ENCODE measurements at regions not wholly inside any gene's neighbourhood (a gene's known extent, or its start where the extent isn't known, plus 50 kb on each side); places are given as distances from the start of the nearest gene placed in this dataset.

- H3K36me3 ChIP-seq (ENCODE audit: insufficient read depth, low read length) = no peaks in the 10 kb centered on the region
- no peak overlapping the region for H3K4me3 ChIP-seq (ENCODE audit: low read length)
- no peaks in the 10 kb centered on the region for H3K27me3 ChIP-seq (ENCODE audit: insufficient read depth, low read length)
- no peaks in the 10 kb centered on the region for H3K4me1 ChIP-seq (ENCODE audit: insufficient read depth, low read length)
- H3K9me3 ChIP-seq (ENCODE audit: low read length) = no peaks in the 10 kb centered on the region
- no peak overlapping the region for H2AFZ ChIP-seq (ENCODE audit: low read depth, low read length)
Observed at GRCh38 chr17:51487947-51488346, 227.6 kb downstream of the UTP18 start.

GRCh38 chr17:51491416-51491815, 231.1 kb downstream of the UTP18 start:
- Histone ChIP-seq H3K27me3 (ENCODE audit: insufficient read depth, low read length) (no peaks in the 10 kb centered on the region), H3K9me3 (ENCODE audit: low read length) (no peaks in the 10 kb centered on the region), H2AFZ (ENCODE audit: low read depth, low read length) (no peak overlapping the region), H3K4me3 (ENCODE audit: low read length) (no peak overlapping the region), H3K36me3 (ENCODE audit: insufficient read depth, low read length) (no peaks in the 10 kb centered on the region), H3K4me1 (ENCODE audit: insufficient read depth, low read length) (no peaks in the 10 kb centered on the region)

GRCh38 chr17:51493206-51493605, 232.9 kb downstream of the UTP18 start:
- no peaks in the 10 kb centered on the region for H3K4me1 ChIP-seq (ENCODE audit: insufficient read depth, low read length)
- no peaks in the 10 kb centered on the region for H3K9me3 ChIP-seq (ENCODE audit: low read length)
- H3K4me3 ChIP-seq (ENCODE audit: low read length) = no peak overlapping the region
- H3K36me3 ChIP-seq (ENCODE audit: insufficient read depth, low read length) = no peaks in the 10 kb centered on the region
- no peak overlapping the region for H2AFZ ChIP-seq (ENCODE audit: low read depth, low read length)
- H3K27me3 ChIP-seq (ENCODE audit: insufficient read depth, low read length) = no peaks in the 10 kb centered on the region

- Histone ChIP-seq H3K9me3 (ENCODE audit: low read length) (no peaks in the 10 kb centered on the region), H3K27me3 (ENCODE audit: insufficient read depth, low read length) (no peaks in the 10 kb centered on the region), H3K4me1 (ENCODE audit: insufficient read depth, low read length) (no peaks in the 10 kb centered on the region), H3K36me3 (ENCODE audit: insufficient read depth, low read length) (no peaks in the 10 kb centered on the region), H2AFZ (ENCODE audit: low read depth, low read length) (no peak overlapping the region), H3K4me3 (ENCODE audit: low read length) (no peak overlapping the region)
Observed at GRCh38 chr17:51496378-51496777, 236.0 kb downstream of the UTP18 start.

GRCh38 chr17:51499897-51500296, 239.6 kb downstream of the UTP18 start:
- no peak overlapping the region for H3K4me3 ChIP-seq (ENCODE audit: low read length)
- H3K27me3 ChIP-seq (ENCODE audit: insufficient read depth, low read length) = no peaks in the 10 kb centered on the region
- no peak overlapping the region for H2AFZ ChIP-seq (ENCODE audit: low read depth, low read length)
- no peaks in the 10 kb centered on the region for H3K36me3 ChIP-seq (ENCODE audit: insufficient read depth, low read length)
- H3K4me1 ChIP-seq (ENCODE audit: insufficient read depth, low read length) = no peaks in the 10 kb centered on the region
- no peaks in the 10 kb centered on the region for H3K9me3 ChIP-seq (ENCODE audit: low read length)

- Histone ChIP-seq H3K4me1 (ENCODE audit: insufficient read depth, low read length) (no peaks in the 10 kb centered on the region), H3K27me3 (ENCODE audit: insufficient read depth, low read length) (no peaks in the 10 kb centered on the region), H3K36me3 (ENCODE audit: insufficient read depth, low read length) (no peaks in the 10 kb centered on the region), H3K9me3 (ENCODE audit: low read length) (no peaks in the 10 kb centered on the region), H2AFZ (ENCODE audit: low read depth, low read length) (no peak overlapping the region), H3K4me3 (ENCODE audit: low read length) (no peak overlapping the region)
Observed at GRCh38 chr17:51500454-51500853, 240.1 kb downstream of the UTP18 start.

- H3K9me3 ChIP-seq (ENCODE audit: low read length) = no peaks in the 10 kb centered on the region
- H3K27me3 ChIP-seq (ENCODE audit: insufficient read depth, low read length) = no peaks in the 10 kb centered on the region
- H3K36me3 ChIP-seq (ENCODE audit: insufficient read depth, low read length) = no peaks in the 10 kb centered on the region
- H3K4me3 ChIP-seq (ENCODE audit: low read length) = no peak overlapping the region
- no peak overlapping the region for H2AFZ ChIP-seq (ENCODE audit: low read depth, low read length)
- H3K4me1 ChIP-seq (ENCODE audit: insufficient read depth, low read length) = no peaks in the 10 kb centered on the region
Observed at GRCh38 chr17:51505450-51505849, 245.1 kb downstream of the UTP18 start.

- Histone ChIP-seq H3K36me3 (ENCODE audit: insufficient read depth, low read length) (no peaks in the 10 kb centered on the region), H3K4me3 (ENCODE audit: low read length) (no peak overlapping the region), H3K27me3 (ENCODE audit: insufficient read depth, low read length) (no peaks in the 10 kb centered on the region), H2AFZ (ENCODE audit: low read depth, low read length) (no peak overlapping the region), H3K9me3 (ENCODE audit: low read length) (no peaks in the 10 kb centered on the region), H3K4me1 (ENCODE audit: insufficient read depth, low read length) (no peaks in the 10 kb centered on the region)
Observed at GRCh38 chr17:51507444-51507843, 247.1 kb downstream of the UTP18 start.

- H3K27me3 ChIP-seq (ENCODE audit: insufficient read depth, low read length) = no peaks in the 10 kb centered on the region
- no peaks in the 10 kb centered on the region for H3K36me3 ChIP-seq (ENCODE audit: insufficient read depth, low read length)
- H3K4me1 ChIP-seq (ENCODE audit: insufficient read depth, low read length) = no peaks in the 10 kb centered on the region
- H3K9me3 ChIP-seq (ENCODE audit: low read length) = no peaks in the 10 kb centered on the region
- H3K4me3 ChIP-seq (ENCODE audit: low read length) = no peak overlapping the region
- no peak overlapping the region for H2AFZ ChIP-seq (ENCODE audit: low read depth, low read length)
Observed at GRCh38 chr17:51508048-51508447, 247.7 kb downstream of the UTP18 start.

GRCh38 chr17:51510940-51511339, 250.6 kb downstream of the UTP18 start:
- H2AFZ ChIP-seq (ENCODE audit: low read depth, low read length) = no peak overlapping the region
- H3K4me3 ChIP-seq (ENCODE audit: low read length) = no peak overlapping the region
- no peaks in the 10 kb centered on the region for H3K36me3 ChIP-seq (ENCODE audit: insufficient read depth, low read length)
- H3K4me1 ChIP-seq (ENCODE audit: insufficient read depth, low read length) = no peaks in the 10 kb centered on the region
- H3K9me3 ChIP-seq (ENCODE audit: low read length) = no peaks in the 10 kb centered on the region
- H3K27me3 ChIP-seq (ENCODE audit: insufficient read depth, low read length) = no peaks in the 10 kb centered on the region

GRCh38 chr17:51512220-51512907, 252.0 kb downstream of the UTP18 start:
- no peaks in the 10 kb centered on the region for H3K27me3 ChIP-seq (ENCODE audit: insufficient read depth, low read length)
- no peaks in the 10 kb centered on the region for H3K36me3 ChIP-seq (ENCODE audit: insufficient read depth, low read length)
- no peak overlapping the region for H2AFZ ChIP-seq (ENCODE audit: low read depth, low read length)
- no peaks in the 10 kb centered on the region for H3K9me3 ChIP-seq (ENCODE audit: low read length)
- no peak overlapping the region for H3K4me3 ChIP-seq (ENCODE audit: low read length)
- H3K4me1 ChIP-seq (ENCODE audit: insufficient read depth, low read length) = no peaks in the 10 kb centered on the region

GRCh38 chr17:51516924-51517323, 256.6 kb downstream of the UTP18 start:
- no peaks in the 10 kb centered on the region for H3K36me3 ChIP-seq (ENCODE audit: insufficient read depth, low read length)
- no peaks in the 10 kb centered on the region for H3K4me1 ChIP-seq (ENCODE audit: insufficient read depth, low read length)
- no peak overlapping the region for H2AFZ ChIP-seq (ENCODE audit: low read depth, low read length)
- no peaks in the 10 kb centered on the region for H3K27me3 ChIP-seq (ENCODE audit: insufficient read depth, low read length)
- H3K4me3 ChIP-seq (ENCODE audit: low read length) = no peak overlapping the region
- H3K9me3 ChIP-seq (ENCODE audit: low read length) = no peaks in the 10 kb centered on the region

- no peaks in the 10 kb centered on the region for H3K36me3 ChIP-seq (ENCODE audit: insufficient read depth, low read length)
- no peaks in the 10 kb centered on the region for H3K4me1 ChIP-seq (ENCODE audit: insufficient read depth, low read length)
- H3K4me3 ChIP-seq (ENCODE audit: low read length) = no peak overlapping the region
- H3K9me3 ChIP-seq (ENCODE audit: low read length) = no peaks in the 10 kb centered on the region
- no peak overlapping the region for H2AFZ ChIP-seq (ENCODE audit: low read depth, low read length)
- no peaks in the 10 kb centered on the region for H3K27me3 ChIP-seq (ENCODE audit: insufficient read depth, low read length)
Observed at GRCh38 chr17:51524524-51524923, 264.2 kb downstream of the UTP18 start.

GRCh38 chr17:51526507-51526906, 266.2 kb downstream of the UTP18 start:
- Histone ChIP-seq H3K4me1 (ENCODE audit: insufficient read depth, low read length) (no peaks in the 10 kb centered on the region), H3K4me3 (ENCODE audit: low read length) (no peak overlapping the region), H3K36me3 (ENCODE audit: insufficient read depth, low read length) (no peaks in the 10 kb centered on the region), H3K9me3 (ENCODE audit: low read length) (no peaks in the 10 kb centered on the region), H3K27me3 (ENCODE audit: insufficient read depth, low read length) (no peaks in the 10 kb centered on the region), H2AFZ (ENCODE audit: low read depth, low read length) (no peak overlapping the region)
